Prostate gland (tissue), 2 donors: ENCODE measurements at regions not wholly inside any gene's neighbourhood (a gene's known extent, or its start where the extent isn't known, plus 50 kb on each side); places are given as distances from the start of the nearest gene placed in this dataset.
A peak's percentile ranks its signal among the peaks of the same experiment; 100 is the strongest.

ENCODE experiments used
- DNase-seq: peaks from one replicate; pipeline ENCODE4 v3.0.0-alpha.2; 2019; ENCODE audit warnings: low spot score
- H3K27ac ChIP-seq, 2 donors: fragments of 200-600 bp; sonication (generic); 2 replicates each; pipeline ENCODE4 v1.5.1; 2017 to 2019
- H3K27me3 ChIP-seq: fragments of 200-600 bp; sonication (generic); replicated peaks from 2 replicates; pipeline ENCODE4 v1.5.1; 2019; ENCODE audit not compliant: insufficient read depth
- H3K36me3 ChIP-seq, 2 donors: fragments of 200-600 bp; sonication (generic); 1 replicate in 1 of 2; 2 replicates in 1 of 2; pipeline versions ENCODE4 v1.5.1 to v1.8.1; 2017 to 2019
- H3K4me1 ChIP-seq: fragments of 200-600 bp; sonication (generic); replicated peaks from 2 replicates; pipeline ENCODE4 v1.5.1; 2019
- H3K4me3 ChIP-seq, 2 donors: fragments of 200-600 bp; sonication (generic); 2 replicates each; pipeline ENCODE4 v1.5.1; 2017 to 2019
- H3K9me3 ChIP-seq: fragments of 200-600 bp; sonication (generic); 2 replicates; pipeline ENCODE4 v1.5.1; 2017
- CTCF ChIP-seq, 4 experiments: fragments of 200-600 bp in 2 of 4; fragments of 450-650 bp in 2 of 4; sonication (generic) in 2 of 4; IDR thresholded peaks; 1 replicate in 3 of 4; 2 replicates in 1 of 4; pipeline ENCODE4 v1.5.1; 2016 to 2019; ENCODE audit warnings: antibody characterized with exemption in 4 of 4, mild to moderate bottlenecking in 2 of 4, moderate library complexity in 2 of 4
- POLR2A ChIP-seq: fragments of 450-650 bp; IDR thresholded peaks from one replicate; pipeline ENCODE4 v1.6.1; 2016; ENCODE audit warnings: antibody characterized with exemption, mild to moderate bottlenecking
- POLR2AphosphoS5 ChIP-seq: sonication (generic); formaldehyde crosslinking; IDR thresholded peaks from one replicate; pipeline ENCODE4 v1.6.1; 2017; ENCODE audit warnings: antibody characterized with exemption
- WGBS: methylation state at CpG from one replicate; pipeline ENCODE4 v1.1.5; 2018; 5-methylcytosine and 5-hydroxymethylcytosine counted together
- intact Hi-C: fragments of 100-400 bp; cut with DNase I; formaldehyde crosslinking; loops from one replicate; pipeline ENCODE4 v1.14.2; 2022

GRCh38 chr18:27605107-27605834 is 420.2 kb upstream of the CHST9 start:
- Histone ChIP-seq H3K9me3 (no peaks in the 10 kb centered on the region), H3K4me3 (no peak overlapping the region), H3K27me3 (no peaks in the 10 kb centered on the region), H3K36me3 (no peaks in the 10 kb centered on the region), H3K4me1 (no peaks in the 10 kb centered on the region), H3K27ac (no peak overlapping the region)
- WGBS, result 24% methylated on average over 5 of the region's 5 CpGs
- TF ChIP-seq POLR2A, result no peak
- peak in 3 of 4 experiments; percentile 65 to 70 (median 66) for TF ChIP-seq CTCF (IDR thresholded peaks at IDR 0.05)
- TF ChIP-seq POLR2AphosphoS5, result no peak
- peak; percentile 52 for DNase-seq
- intact Hi-C loops, result loop anchor here (10.0 kb wide), 1 partner anchor 590 kb away; no protein-coding TSS in a partner anchor

- no peak for TF ChIP-seq POLR2A
- no peak for TF ChIP-seq POLR2AphosphoS5
- no peak for TF ChIP-seq CTCF (IDR thresholded peaks at IDR 0.05)
- WGBS, result 69% methylated on average over 4 of the region's 4 CpGs
- no peak for DNase-seq
- Histone ChIP-seq H3K27ac (no peak overlapping the region), H3K9me3 (no peaks in the 10 kb centered on the region), H3K4me3 (no peak overlapping the region), H3K36me3 (no peaks in the 10 kb centered on the region), H3K27me3 (no peaks in the 10 kb centered on the region), H3K4me1 (no peaks in the 10 kb centered on the region)
- intact Hi-C loops, result loop anchor here (5.0 to 10.0 kb wide), 2 partner anchors 242 to 590 kb away; no protein-coding TSS in a partner anchor
These were observed 419.5 kb upstream of the CHST9 start for GRCh38 chr18:27604583-27604982.

- H3K4me3 ChIP-seq, result no peak overlapping the region
- no peak overlapping the region for H3K27ac ChIP-seq
- 98% methylated on average over 2 of the region's 2 CpGs for WGBS
- H3K36me3 ChIP-seq, result no peaks in the 10 kb centered on the region
- DNase-seq, result no peak
- no peaks in the 10 kb centered on the region for H3K9me3 ChIP-seq
- no peaks in the 10 kb centered on the region for H3K4me1 ChIP-seq
- TF ChIP-seq POLR2A (no peak), POLR2AphosphoS5 (no peak), CTCF (IDR thresholded peaks at IDR 0.05) (no peak)
- H3K27me3 ChIP-seq, result no peaks in the 10 kb centered on the region
- intact Hi-C loops, result loop anchor here (5.0 to 10.0 kb wide), 2 partner anchors 240 to 593 kb away; no protein-coding TSS in a partner anchor
These were observed 417.0 kb upstream of the CHST9 start for GRCh38 chr18:27602092-27602491.

GRCh38 chr18:27600245-27600644 is 415.1 kb upstream of the CHST9 start:
- no peaks in the 10 kb centered on the region for H3K27me3 ChIP-seq
- no peak overlapping the region for H3K27ac ChIP-seq
- TF ChIP-seq CTCF (IDR thresholded peaks at IDR 0.05) (no peak), POLR2AphosphoS5 (no peak), POLR2A (no peak)
- no peak for DNase-seq
- no peak overlapping the region for H3K4me3 ChIP-seq
- H3K4me1 ChIP-seq, result no peaks in the 10 kb centered on the region
- intact Hi-C loops, result loop anchor here (5.0 to 10.0 kb wide), 2 partner anchors 238 to 595 kb away; no protein-coding TSS in a partner anchor
- no peaks in the 10 kb centered on the region for H3K9me3 ChIP-seq
- no peaks in the 10 kb centered on the region for H3K36me3 ChIP-seq
